ENCODE measurements at regions not wholly inside any gene's neighbourhood (a gene's known extent, or its start where the extent isn't known, plus 50 kb on each side); places are given as distances from the start of the nearest gene placed in this dataset.
"Not testable (repeated sequence)": the region's sequence is repeated elsewhere in the genome, so short reads cannot be mapped to it uniquely, and the experiment has no call there.

DNA sequence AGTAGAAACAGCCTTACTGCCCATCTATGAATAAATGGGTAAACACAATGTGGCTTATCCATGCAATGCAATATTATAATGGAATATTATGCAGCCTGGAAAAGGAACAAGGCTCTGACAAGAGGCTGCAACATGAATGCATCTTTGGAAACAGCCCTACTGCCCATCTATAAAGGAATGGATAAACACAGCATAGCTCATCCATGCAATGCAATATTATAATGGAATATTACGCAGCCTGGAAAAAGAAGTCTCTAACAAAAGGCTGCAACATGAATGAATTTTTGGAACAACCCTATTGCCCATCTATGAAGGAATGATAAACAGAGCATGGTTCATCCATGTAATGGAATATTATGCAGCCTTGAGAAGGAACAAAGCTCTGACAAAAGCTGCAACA, 161.0 kb downstream of the CRLF2 start:
- H3K9me3 Mint-ChIP-seq = peaks cover 26 to 34% of the 10 kb centered on the region in 2 donors
- H3K27me3 Mint-ChIP-seq = no peaks in the 10 kb centered on the region
- no peaks in the 10 kb centered on the region for H3K4me1 Mint-ChIP-seq
- no peak overlapping the region for H3K27ac Mint-ChIP-seq
- DNase-seq (no peak), ATAC-seq (no peak)
- no peak overlapping the region for H3K4me3 Mint-ChIP-seq

DNA sequence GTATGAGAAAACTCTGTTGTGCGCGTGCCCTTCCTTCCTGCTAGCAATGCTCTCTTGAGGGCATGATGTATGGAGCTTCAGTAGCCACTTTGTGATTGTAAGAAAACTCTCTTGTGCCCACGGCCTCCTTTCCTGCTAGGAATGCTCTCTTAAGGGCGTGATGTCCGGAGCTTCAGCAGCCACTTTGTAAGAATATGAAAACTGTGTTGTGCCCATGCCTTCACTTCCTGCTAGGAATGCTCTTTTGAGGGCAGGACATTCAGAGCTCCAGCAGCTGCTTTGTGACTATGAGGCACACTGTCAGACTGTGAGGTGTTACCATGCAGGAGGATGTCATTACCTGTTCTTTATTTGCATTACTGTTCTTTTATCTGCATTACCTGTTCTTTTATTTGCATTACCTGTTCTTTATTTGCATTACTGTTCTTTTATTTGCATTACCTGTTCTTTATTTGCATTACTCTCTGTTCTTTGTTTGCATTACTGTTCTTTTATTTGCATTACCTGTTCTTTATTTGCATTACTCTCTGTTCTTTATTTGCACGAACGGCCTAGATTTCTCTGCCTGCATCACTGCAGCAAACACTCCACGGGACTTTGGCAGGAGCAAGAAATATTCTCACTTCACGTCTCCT, 166.7 kb downstream of the CRLF2 start:
- no peaks in the 10 kb centered on the region for H3K27me3 Mint-ChIP-seq
- DNase-seq = no peak
- no peak overlapping the region for H3K27ac Mint-ChIP-seq
- no peak overlapping the region for H3K4me3 Mint-ChIP-seq
- peaks cover 13 to 18% of the 10 kb centered on the region in 2 donors for H3K9me3 Mint-ChIP-seq
- ATAC-seq = no peak
- no peaks in the 10 kb centered on the region for H3K4me1 Mint-ChIP-seq

DNA sequence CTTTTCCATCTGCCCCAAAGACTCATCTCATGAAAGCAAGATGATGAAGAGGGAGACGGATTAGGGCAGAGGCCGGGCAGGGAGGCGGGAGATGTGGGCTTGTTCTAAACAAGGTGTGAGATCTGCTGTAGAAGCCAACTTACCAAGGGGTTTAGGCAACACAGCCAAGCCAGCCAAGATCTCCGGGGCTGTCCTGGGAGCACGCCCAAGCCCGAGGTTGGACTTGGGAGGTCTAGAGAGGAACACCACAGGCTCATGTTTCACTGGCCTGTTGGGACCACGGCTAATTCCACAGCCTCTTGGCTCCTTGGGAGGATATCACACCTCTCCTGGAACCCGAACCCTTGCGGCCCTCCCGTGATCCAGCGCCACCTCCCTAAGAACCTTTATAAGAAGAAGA, 171.4 kb downstream of the CRLF2 start:
- DNase-seq = no peak
- H3K9me3 Mint-ChIP-seq = peaks cover 6 to 16% of the 10 kb centered on the region in 2 donors
- no peak overlapping the region for H3K27ac Mint-ChIP-seq
- no peaks in the 10 kb centered on the region for H3K27me3 Mint-ChIP-seq
- H3K4me1 Mint-ChIP-seq = no peaks in the 10 kb centered on the region
- H3K4me3 Mint-ChIP-seq = no peak overlapping the region
- no peak for ATAC-seq

- DNase-seq, ATAC-seq, H3K4me1 Mint-ChIP-seq, H3K27me3 Mint-ChIP-seq, H3K27ac Mint-ChIP-seq, H3K4me3 Mint-ChIP-seq, H3K9me3 Mint-ChIP-seq: not testable (repeated sequence)
Measured at GRCh38 chrX:1035931-1036330, 176.5 kb downstream of the CRLF2 start.

GRCh38 chrX:1035206-1035605, 177.2 kb downstream of the CRLF2 start:
- H3K27ac Mint-ChIP-seq = no peak overlapping the region
- H3K27me3 Mint-ChIP-seq = no peaks in the 10 kb centered on the region
- H3K4me1 Mint-ChIP-seq = no peaks in the 10 kb centered on the region
- DNase-seq (no peak), ATAC-seq (no peak)
- peaks cover 5 to 8% of the 10 kb centered on the region in 2 donors for H3K9me3 Mint-ChIP-seq
- no peak overlapping the region for H3K4me3 Mint-ChIP-seq

- DNase-seq (no peak), ATAC-seq (no peak)
- Mint-ChIP-seq H3K27me3 (no peaks in the 10 kb centered on the region), H3K4me1 (no peaks in the 10 kb centered on the region), H3K9me3 (peaks cover under 1 to 8% of the 10 kb centered on the region in 2 donors), H3K4me3 (no peak overlapping the region), H3K27ac (peak overlapping the region in 1 of 2 donors; percentile 54)
Measured at GRCh38 chrX:1034717-1035116, 177.7 kb downstream of the CRLF2 start.

- ATAC-seq (peak; percentile 31), DNase-seq (no peak)
- Mint-ChIP-seq H3K4me3 (no peak overlapping the region), H3K27me3 (no peaks in the 10 kb centered on the region), H3K9me3 (peaks cover 0 to 8% of the 10 kb centered on the region in 2 donors), H3K27ac (no peak overlapping the region), H3K4me1 (peaks cover 14% of the 10 kb centered on the region)
Measured at GRCh38 chrX:1031521-1032430, 180.7 kb downstream of the CRLF2 start.

GRCh38 chrX:1029494-1029893, 183.0 kb downstream of the CRLF2 start:
- H3K9me3 Mint-ChIP-seq = peaks cover 0 to 8% of the 10 kb centered on the region in 2 donors
- peaks cover 21% of the 10 kb centered on the region for H3K4me1 Mint-ChIP-seq
- DNase-seq (no peak), ATAC-seq (no peak)
- H3K4me3 Mint-ChIP-seq = no peak overlapping the region
- H3K27ac Mint-ChIP-seq = no peak overlapping the region
- no peaks in the 10 kb centered on the region for H3K27me3 Mint-ChIP-seq

GRCh38 chrX:1027680-1028079, 184.8 kb downstream of the CRLF2 start:
- Mint-ChIP-seq H3K27ac (peak overlapping the region; percentile 45 to 59), H3K4me1 (peaks cover 21% of the 10 kb centered on the region), H3K9me3 (no peaks in the 10 kb centered on the region), H3K27me3 (no peaks in the 10 kb centered on the region), H3K4me3 (peak overlapping the region; percentile 75 to 76)
- ATAC-seq (no peak), DNase-seq (no peak)

DNA sequence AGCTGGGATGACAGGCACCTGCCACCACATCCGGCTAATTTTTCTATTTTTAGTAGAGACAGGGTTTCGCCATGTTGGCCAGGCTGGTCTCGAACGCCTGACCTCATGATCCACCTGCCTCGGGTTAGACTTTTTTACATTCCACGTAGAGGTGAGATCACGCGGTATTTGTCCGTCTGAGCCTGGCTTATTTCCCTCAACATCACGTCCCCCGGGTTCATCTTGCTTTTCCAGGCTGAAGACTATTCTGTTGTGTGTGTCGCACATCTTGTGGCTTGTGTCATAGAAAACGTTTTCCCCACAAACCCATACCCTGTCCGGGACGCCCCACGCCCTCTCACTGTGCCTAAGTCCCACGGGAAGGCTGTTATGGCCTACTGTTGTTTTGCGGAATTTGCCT, 185.3 kb downstream of the CRLF2 start:
- H3K4me3 Mint-ChIP-seq = peak overlapping the region; percentile 75 to 76
- peak in 1 of 2 donors; percentile 30 for DNase-seq
- H3K27ac Mint-ChIP-seq = peak overlapping the region; percentile 59 to 91
- H3K4me1 Mint-ChIP-seq = peaks cover 21% of the 10 kb centered on the region
- ATAC-seq = peak; percentile 51
- no peaks in the 10 kb centered on the region for H3K27me3 Mint-ChIP-seq
- H3K9me3 Mint-ChIP-seq = no peaks in the 10 kb centered on the region

- Mint-ChIP-seq H3K27ac (peak overlapping the region; percentile 59 to 91), H3K4me3 (peak overlapping the region; percentile 75 to 76), H3K4me1 (peaks cover 21% of the 10 kb centered on the region), H3K27me3 (no peaks in the 10 kb centered on the region), H3K9me3 (no peaks in the 10 kb centered on the region)
- DNase-seq (no peak), ATAC-seq (peak; percentile 68)
Measured at GRCh38 chrX:1026263-1027015, 186.0 kb downstream of the CRLF2 start.

DNA sequence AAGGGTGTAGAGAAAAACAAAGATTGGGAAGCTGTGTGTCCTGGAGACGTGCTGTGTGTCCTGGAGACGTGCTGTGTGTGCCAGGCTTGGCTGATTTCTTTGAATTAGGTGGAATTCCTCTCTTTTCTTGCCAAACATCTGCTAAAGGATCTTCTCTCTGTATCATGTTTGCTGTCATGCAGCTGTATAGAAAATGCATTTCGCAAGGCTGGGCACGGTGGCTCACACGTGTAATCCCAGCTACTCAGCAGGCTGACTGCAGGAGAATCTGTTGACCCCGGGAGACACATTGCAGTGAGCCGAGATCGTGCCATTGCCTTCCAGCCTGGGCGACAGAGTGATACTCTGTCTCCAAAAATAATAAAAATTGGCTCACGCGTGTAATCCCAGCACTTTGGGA, 187.0 kb downstream of the CRLF2 start:
- no peaks in the 10 kb centered on the region for H3K9me3 Mint-ChIP-seq
- H3K27me3 Mint-ChIP-seq = no peaks in the 10 kb centered on the region
- H3K4me1 Mint-ChIP-seq = peaks cover 21% of the 10 kb centered on the region
- H3K27ac Mint-ChIP-seq = no peak overlapping the region
- no peak overlapping the region for H3K4me3 Mint-ChIP-seq
- DNase-seq (no peak), ATAC-seq (no peak)

DNA sequence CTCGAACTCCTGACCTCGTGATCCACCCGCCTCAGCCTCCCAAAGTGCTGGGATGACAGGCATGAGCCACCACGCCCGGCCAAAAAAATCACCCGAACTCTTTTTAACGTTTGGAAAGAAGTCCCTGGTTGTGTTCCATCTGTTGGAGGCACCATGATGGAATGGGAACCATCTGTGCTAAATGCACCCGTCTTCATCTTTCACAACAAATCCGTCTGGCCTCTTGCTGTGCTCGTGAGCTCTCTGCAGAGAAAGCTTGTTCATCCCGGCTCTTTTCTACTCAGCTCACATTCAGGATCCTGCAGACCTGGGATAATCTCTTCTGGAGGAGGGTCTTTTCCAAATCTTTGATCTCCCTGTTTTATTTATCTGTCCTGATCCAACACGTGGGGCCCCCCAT, 188.8 kb downstream of the CRLF2 start:
- Mint-ChIP-seq H3K27me3 (no peaks in the 10 kb centered on the region), H3K4me1 (peaks cover 21% of the 10 kb centered on the region), H3K9me3 (no peaks in the 10 kb centered on the region), H3K27ac (no peak overlapping the region), H3K4me3 (no peak overlapping the region)
- DNase-seq (no peak), ATAC-seq (no peak)

DNA sequence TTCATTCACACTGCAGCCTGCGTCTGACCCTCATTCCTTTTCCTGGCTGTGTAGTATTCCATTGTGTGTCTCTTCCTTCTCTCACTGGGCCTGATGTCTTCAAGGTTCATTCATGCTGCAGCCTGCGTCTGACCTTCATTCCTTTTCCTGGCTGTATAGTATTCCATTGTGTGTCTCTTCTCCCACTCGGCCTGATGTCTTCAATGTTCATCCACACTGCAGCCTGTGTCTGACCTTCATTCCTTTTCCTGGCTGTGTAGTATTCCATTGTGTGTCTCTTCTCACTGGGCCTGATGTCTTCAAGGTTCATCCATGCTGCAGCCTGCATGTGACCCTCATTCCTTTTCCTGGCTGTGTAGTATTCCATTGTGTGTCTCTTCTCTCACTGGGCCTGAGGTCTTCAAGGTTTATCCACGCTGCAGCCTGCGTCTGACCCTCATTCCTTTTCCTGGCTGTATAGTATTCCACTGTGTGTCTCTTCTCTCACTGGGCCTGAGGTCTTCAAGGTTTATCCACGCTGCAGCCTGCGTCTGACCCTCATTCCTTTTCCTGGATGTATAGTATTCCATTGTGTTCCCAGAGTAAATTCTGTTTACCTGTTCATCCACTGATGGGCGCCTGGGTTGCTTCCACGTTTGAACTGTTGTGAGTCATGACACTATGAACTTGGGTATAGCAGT, 191.0 kb downstream of the CRLF2 start:
- H3K4me1 Mint-ChIP-seq, H3K27ac Mint-ChIP-seq, H3K27me3 Mint-ChIP-seq, ATAC-seq, DNase-seq, H3K9me3 Mint-ChIP-seq, H3K4me3 Mint-ChIP-seq: not testable (repeated sequence)

DNA sequence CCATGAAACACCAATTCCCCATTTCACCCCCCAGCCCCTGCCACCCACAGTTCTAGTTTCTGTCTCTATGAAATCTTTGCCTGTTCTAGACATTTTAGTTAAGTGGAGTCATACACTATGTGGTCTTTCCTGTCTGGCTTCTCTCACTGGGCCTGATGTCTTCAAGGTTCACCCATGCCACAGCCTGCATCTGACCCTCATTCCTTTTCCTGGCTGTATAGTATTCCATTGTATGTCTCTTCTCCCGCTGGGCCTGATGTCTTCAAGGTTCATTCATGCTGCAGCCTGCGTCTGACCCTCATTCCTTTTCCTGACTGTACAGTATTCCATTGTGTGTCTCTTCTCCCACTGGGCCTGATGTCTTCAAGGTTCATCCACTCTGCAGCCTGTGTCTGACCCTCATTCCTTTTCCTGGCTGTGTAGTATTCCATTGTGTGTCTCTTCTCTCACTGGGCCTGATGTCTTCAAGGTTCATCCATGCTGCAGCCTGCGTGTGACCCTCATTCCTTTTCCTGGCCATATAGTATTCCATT, 191.7 kb downstream of the CRLF2 start:
- DNase-seq = no peak
- Mint-ChIP-seq H3K4me3 (no peak overlapping the region), H3K9me3 (no peaks in the 10 kb centered on the region), H3K4me1 (no peaks in the 10 kb centered on the region), H3K27me3 (no peaks in the 10 kb centered on the region), H3K27ac (no peak overlapping the region)
- ATAC-seq = no peak

All from stimulated activated naive CD8-positive, alpha-beta T cell treated with anti-CD3 and anti-CD28 coated beads, Interleukin-15, amount 100 ng/mL, for 72 hours (primary cell).